ENCODE measurements at regions not wholly inside any gene's neighbourhood (a gene's known extent, or its start where the extent isn't known, plus 50 kb on each side); places are given as distances from the start of the nearest gene placed in this dataset.
A peak's percentile ranks its signal among the peaks of the same experiment; 100 is the strongest.

GRCh38 chr4:176868676-176869075 is 76.0 kb upstream of the VEGFC start:
- Histone ChIP-seq H3K36me3 (no peaks in the 10 kb centered on the region), H3K27ac (no peak overlapping the region), H3K9me3 (no peaks in the 10 kb centered on the region), H3K27me3 (no peaks in the 10 kb centered on the region), H3K4me3 (no peak overlapping the region), H3K4me1 (no peaks in the 10 kb centered on the region)
- no peak for DNase-seq
- TF ChIP-seq POLR2A (IDR thresholded peaks at IDR 0.05): no peak
- no peak for TF ChIP-seq POLR2AphosphoS5 (IDR thresholded peaks at IDR 0.05)
- TF ChIP-seq, protein P1, sequence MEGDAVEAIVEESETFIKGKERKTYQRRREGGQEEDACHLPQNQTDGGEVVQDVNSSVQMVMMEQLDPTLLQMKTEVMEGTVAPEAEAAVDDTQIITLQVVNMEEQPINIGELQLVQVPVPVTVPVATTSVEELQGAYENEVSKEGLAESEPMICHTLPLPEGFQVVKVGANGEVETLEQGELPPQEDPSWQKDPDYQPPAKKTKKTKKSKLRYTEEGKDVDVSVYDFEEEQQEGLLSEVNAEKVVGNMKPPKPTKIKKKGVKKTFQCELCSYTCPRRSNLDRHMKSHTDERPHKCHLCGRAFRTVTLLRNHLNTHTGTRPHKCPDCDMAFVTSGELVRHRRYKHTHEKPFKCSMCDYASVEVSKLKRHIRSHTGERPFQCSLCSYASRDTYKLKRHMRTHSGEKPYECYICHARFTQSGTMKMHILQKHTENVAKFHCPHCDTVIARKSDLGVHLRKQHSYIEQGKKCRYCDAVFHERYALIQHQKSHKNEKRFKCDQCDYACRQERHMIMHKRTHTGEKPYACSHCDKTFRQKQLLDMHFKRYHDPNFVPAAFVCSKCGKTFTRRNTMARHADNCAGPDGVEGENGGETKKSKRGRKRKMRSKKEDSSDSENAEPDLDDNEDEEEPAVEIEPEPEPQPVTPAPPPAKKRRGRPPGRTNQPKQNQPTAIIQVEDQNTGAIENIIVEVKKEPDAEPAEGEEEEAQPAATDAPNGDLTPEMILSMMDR (IDR thresholded peaks at IDR 0.05): no peak
- TF ChIP-seq EP300 (IDR thresholded peaks at IDR 0.05): no peak
- 80 to 86% (median 83%) methylated on average over 2 of the region's 2 CpGs for WGBS, 5 donors
- intact Hi-C loops (cut with DNase I; ENCODE audit: low total_unique reads): no loop called here

DNA sequence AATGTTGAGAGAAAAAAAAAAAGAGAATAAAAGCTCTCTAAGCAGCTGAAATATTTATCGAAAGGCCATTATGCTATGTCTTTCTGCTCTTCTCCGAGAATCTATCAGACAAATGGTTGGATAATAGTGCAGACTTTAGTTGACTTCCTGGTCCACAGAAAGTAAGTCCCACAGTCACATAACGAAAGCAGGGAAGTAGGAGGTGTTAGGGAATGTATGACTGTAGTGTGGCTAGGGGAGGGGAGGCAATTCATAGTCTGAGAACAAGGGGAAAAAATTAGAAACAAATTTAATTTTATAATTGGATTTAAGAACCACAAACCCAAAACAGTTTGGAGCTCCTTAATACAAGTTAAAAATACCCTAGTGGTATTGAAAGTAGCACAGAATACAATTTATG is 79.7 kb upstream of the VEGFC start:
- Histone ChIP-seq H3K27me3 (no peaks in the 10 kb centered on the region), H3K4me1 (no peaks in the 10 kb centered on the region), H3K27ac (no peak overlapping the region), H3K36me3 (no peaks in the 10 kb centered on the region), H3K4me3 (no peak overlapping the region), H3K9me3 (no peaks in the 10 kb centered on the region)
- intact Hi-C loops (cut with DNase I; ENCODE audit: low total_unique reads): no loop called here
- TF ChIP-seq, protein P1 (IDR thresholded peaks at IDR 0.05): no peak
- TF ChIP-seq POLR2A (IDR thresholded peaks at IDR 0.05) (no peak), POLR2AphosphoS5 (IDR thresholded peaks at IDR 0.05) (no peak), EP300 (IDR thresholded peaks at IDR 0.05) (no peak)
- no peak for DNase-seq
- 62 to 79% (median 75%) methylated on average over 3 of the region's 3 CpGs for WGBS, 5 donors

GRCh38 chr4:176874721-176875445 is 82.2 kb upstream of the VEGFC start:
- no peaks in the 10 kb centered on the region for H3K4me1 ChIP-seq
- no peaks in the 10 kb centered on the region for H3K9me3 ChIP-seq
- H3K27me3 ChIP-seq: no peaks in the 10 kb centered on the region
- no peak for DNase-seq
- 74 to 86% (median 81%) methylated on average over 10 of the region's 10 CpGs for WGBS, 5 donors
- H3K27ac ChIP-seq: no peak overlapping the region
- no peaks in the 10 kb centered on the region for H3K36me3 ChIP-seq
- intact Hi-C loops (cut with DNase I; ENCODE audit: low total_unique reads): no loop called here
- no peak for TF ChIP-seq POLR2A (IDR thresholded peaks at IDR 0.05)
- TF ChIP-seq EP300 (IDR thresholded peaks at IDR 0.05): no peak
- TF ChIP-seq, protein P1 (IDR thresholded peaks at IDR 0.05): no peak
- TF ChIP-seq POLR2AphosphoS5 (IDR thresholded peaks at IDR 0.05): no peak
- H3K4me3 ChIP-seq: no peak overlapping the region

- DNase-seq: peak in 1 of 2 donors; percentile 34
- intact Hi-C loops (cut with DNase I; ENCODE audit: low total_unique reads): no loop called here
- no peak overlapping the region for H3K27ac ChIP-seq
These were observed 82.8 kb upstream of the VEGFC start for GRCh38 chr4:176875446-176875930.

More at GRCh38 chr4:176875446-176875930, 82.8 kb upstream of the VEGFC start:
- no peak overlapping the region for H3K4me3 ChIP-seq
- H3K9me3 ChIP-seq: no peaks in the 10 kb centered on the region
- TF ChIP-seq POLR2AphosphoS5 (IDR thresholded peaks at IDR 0.05) (no peak), POLR2A (IDR thresholded peaks at IDR 0.05) (no peak), EP300 (IDR thresholded peaks at IDR 0.05) (no peak)
- TF ChIP-seq, protein P1 (IDR thresholded peaks at IDR 0.05): no peak
- WGBS, 5 donors: 22 to 83% (median 44%) methylated on average over 2 of the region's 2 CpGs
- no peaks in the 10 kb centered on the region for H3K27me3 ChIP-seq
- no peaks in the 10 kb centered on the region for H3K36me3 ChIP-seq
- H3K4me1 ChIP-seq: no peaks in the 10 kb centered on the region
